Psoas muscle (tissue), 7 donors: ENCODE measurements at regions not wholly inside any gene's neighbourhood (a gene's known extent, or its start where the extent isn't known, plus 50 kb on each side); places are given as distances from the start of the nearest gene placed in this dataset.

ENCODE experiments used
- ATAC-seq, 4 donors: fragments of 200-7000 bp; cut with Tn5 transposase; one replicate each; pipeline ENCODE4 v1.9.1; 2020; ENCODE audit warnings: moderate library complexity in 3 of 4, mild to moderate bottlenecking in 2 of 4
- DNase-seq, 2 donors: peaks; one replicate each; pipeline ENCODE4 v3.0.0-alpha.2; 2020
- H3K27ac ChIP-seq: fragments of 200-600 bp; one replicate; pipeline ENCODE4 v1.8.0; 2022
- H3K27me3 ChIP-seq, 3 donors: fragments of 200-600 bp in 1 of 3; one replicate each; pipeline versions ENCODE4 v1.6.1 to v1.8.0; 2013 to 2022; ENCODE audit warnings: low read length in 2 of 3, mild to moderate bottlenecking in 2 of 3, moderate library complexity in 1 of 3; ENCODE audit not compliant: insufficient read depth in 3 of 3
- H3K36me3 ChIP-seq, 2 donors: fragments of 200-600 bp in 1 of 2; one replicate each; pipeline versions ENCODE4 v1.6.1 to v1.8.0; 2013 to 2022; ENCODE audit warnings: low read depth in 1 of 2, mild to moderate bottlenecking in 1 of 2, moderate library complexity in 1 of 2; ENCODE audit not compliant: insufficient read depth in 1 of 2
- H3K4me1 ChIP-seq: fragments of 200-600 bp; one replicate; pipeline ENCODE4 v1.8.0; 2022
- H3K4me3 ChIP-seq: fragments of 200-600 bp; one replicate; pipeline ENCODE4 v1.8.0; 2022; ENCODE audit warnings: mild to moderate bottlenecking
- H3K9me3 ChIP-seq: fragments of 200-600 bp; one replicate; pipeline ENCODE4 v1.8.0; 2022
- CTCF ChIP-seq: fragments of 200-600 bp; IDR thresholded peaks from one replicate; pipeline ENCODE4 v1.8.0; 2022; ENCODE audit warnings: antibody characterized with exemption
- WGBS, 3 donors: extraction: QIAGEN DNeasy Blood & Tissue Kit; methylation state at CpG; one replicate each; pipeline versions ENCODE4 v1.1.6 to v1.1.7; 2013; 5-methylcytosine and 5-hydroxymethylcytosine counted together
- intact Hi-C, 2 donors: fragments of 100-400 bp; cut with DNase I; formaldehyde crosslinking; loops; one replicate each; pipeline versions ENCODE4 v1.11.0 to v1.14.2; 2022
- donor health status: healthy with polysubstance abuse.
- donor health status: DM: no; HTN: no; CAD: no; lungs with moderate emphysema.
- donor health status: Bipolar disorder and iron deficiency.
- donor health status: healthy.
- donor health status: DM: yes; HTN: yes; CAD: no.
- donor health status: DM: no; HTN: no; CAD: no.
- donor health status: DM: yes; HTN: yes; CAD: no.

- Histone ChIP-seq H3K36me3 (no peaks in the 10 kb centered on the region), H3K4me1 (no peaks in the 10 kb centered on the region), H3K27me3 (no peaks in the 10 kb centered on the region), H3K4me3 (no peak overlapping the region), H3K27ac (no peak overlapping the region), H3K9me3 (no peaks in the 10 kb centered on the region)
- intact Hi-C loops = no loop called here
- DNase-seq = no peak
- no peak for ATAC-seq
- no peak for TF ChIP-seq CTCF
- WGBS, 3 donors = 17 to 35% (median 20%) methylated on average over 1 of the region's 1 CpG
These were observed 1006.9 kb upstream of the PRMT6 start for GRCh38 chr1:106049595-106049994.

DNA sequence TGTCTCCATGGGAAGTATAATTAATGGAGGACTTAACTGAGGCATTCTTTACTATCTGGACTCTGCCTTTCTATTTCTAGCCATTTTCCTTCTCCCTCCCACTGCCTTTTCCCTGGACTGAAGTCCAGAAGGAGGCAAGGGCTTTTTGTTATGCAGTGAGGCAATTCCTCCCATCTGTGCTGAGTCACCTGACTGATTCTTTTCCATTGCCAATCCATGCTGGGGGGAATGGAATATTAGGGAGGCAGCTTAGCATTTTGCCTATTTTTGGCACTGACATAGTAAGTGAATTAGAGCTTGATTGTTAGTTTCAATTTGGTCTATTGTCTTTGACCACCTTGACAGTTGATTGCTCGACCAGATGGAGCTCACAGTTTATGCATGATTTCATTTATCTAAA is 1000.6 kb upstream of the PRMT6 start:
- intact Hi-C loops = no loop called here
- Histone ChIP-seq H3K36me3 (no peaks in the 10 kb centered on the region), H3K9me3 (no peaks in the 10 kb centered on the region), H3K27me3 (no peaks in the 10 kb centered on the region), H3K27ac (peak overlapping the region; percentile 34), H3K4me3 (no peak overlapping the region), H3K4me1 (no peaks in the 10 kb centered on the region)
- ATAC-seq (no peak), DNase-seq (no peak)
- no peak for TF ChIP-seq CTCF
- WGBS, 3 donors = 39 to 56% (median 41%) methylated on average over 1 of the region's 1 CpG

- TF ChIP-seq CTCF = no peak
- Histone ChIP-seq H3K9me3 (peaks cover 11% of the 10 kb centered on the region), H3K4me1 (no peaks in the 10 kb centered on the region), H3K27ac (no peak overlapping the region), H3K27me3 (no peaks in the 10 kb centered on the region), H3K36me3 (no peaks in the 10 kb centered on the region), H3K4me3 (no peak overlapping the region)
- intact Hi-C loops = no loop called here
- DNase-seq (no peak), ATAC-seq (no peak)
- 6 to 17% (median 9%) methylated on average over 3 of the region's 3 CpGs for WGBS, 3 donors
These were observed 994.6 kb upstream of the PRMT6 start for GRCh38 chr1:106061586-106062495.

DNA sequence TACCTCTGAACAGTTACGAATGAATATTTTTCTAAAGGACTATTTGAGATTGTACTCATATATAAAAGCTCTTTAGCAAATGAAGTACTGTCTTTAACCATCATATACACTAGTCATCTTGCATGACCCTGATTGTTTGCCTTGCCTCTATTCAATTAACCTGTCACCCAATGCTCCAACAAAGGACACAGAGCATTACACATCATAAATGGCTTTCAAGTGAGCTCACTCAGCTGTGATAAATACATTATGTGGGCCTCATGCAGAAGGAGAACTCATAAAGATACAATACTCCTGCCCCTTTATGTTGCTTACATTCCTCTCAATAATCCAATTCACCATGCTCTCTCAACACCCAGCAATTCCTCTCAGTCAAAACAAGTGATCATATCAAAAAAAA is 993.0 kb upstream of the PRMT6 start:
- H3K27me3 ChIP-seq = no peaks in the 10 kb centered on the region
- intact Hi-C loops = no loop called here
- no peak for TF ChIP-seq CTCF

More for the DNA sequence above, 993.0 kb upstream of the PRMT6 start:
- Histone ChIP-seq H3K4me1 (no peaks in the 10 kb centered on the region), H3K27ac (no peak overlapping the region), H3K9me3 (peaks cover 11% of the 10 kb centered on the region), H3K4me3 (no peak overlapping the region), H3K36me3 (no peaks in the 10 kb centered on the region)
- ATAC-seq (no peak), DNase-seq (no peak)
- WGBS, 3 donors = 90 to 97% (median 91%) methylated on average over 1 of the region's 1 CpG
